ENCODE measurements at regions not wholly inside any gene's neighbourhood (a gene's known extent, or its start where the extent isn't known, plus 50 kb on each side); places are given as distances from the start of the nearest gene placed in this dataset.

GRCh38 chr4:27412613-27413012 is 552.0 kb downstream of the STIM2 start:
- TF ChIP-seq EZH2 (IDR thresholded peaks at IDR 0.05; ENCODE audit: insufficient read depth, poor library complexity, severe bottlenecking) (no peak), EZH2phosphoT487 (IDR thresholded peaks at IDR 0.05; ENCODE audit: insufficient read depth, low read depth) (no peak)
